Right lobe of liver (tissue), 6 donors: ENCODE measurements at regions not wholly inside any gene's neighbourhood (a gene's known extent, or its start where the extent isn't known, plus 50 kb on each side); places are given as distances from the start of the nearest gene placed in this dataset.

Experiments used
- ATAC-seq, 4 donors: fragments of 200-7000 bp; cut with Tn5 transposase; one replicate each; pipeline ENCODE4 v1.9.1; 2020; ENCODE audit warnings: mild to moderate bottlenecking in 4 of 4, moderate library complexity in 4 of 4
- DNase-seq, 3 donors: peaks; one replicate each; pipeline ENCODE4 v3.0.0-alpha.2; 2020
- H3K27ac ChIP-seq, 3 donors: fragments of 200-600 bp; one replicate each; pipeline ENCODE4 v1.8.0; 2022
- H3K27me3 ChIP-seq, 2 donors: fragments of 200-600 bp; one replicate each; pipeline ENCODE4 v1.8.0; 2022
- H3K36me3 ChIP-seq, 4 donors: fragments of 200-600 bp; sonication (generic) in 1 of 4; one replicate each; pipeline versions ENCODE4 v1.5.1 to v1.8.0; 2017 to 2022; ENCODE audit warnings: control low read depth in 1 of 4
- H3K4me1 ChIP-seq, 4 donors: fragments of 200-600 bp; sonication (generic) in 1 of 4; one replicate each; pipeline versions ENCODE4 v1.5.1 to v1.8.0; 2017 to 2022; ENCODE audit warnings: control low read depth in 1 of 4
- H3K4me3 ChIP-seq, 3 donors: fragments of 200-600 bp; one replicate each; pipeline ENCODE4 v1.8.0; 2022
- H3K9me3 ChIP-seq, 4 donors: fragments of 200-600 bp; sonication (generic) in 1 of 4; one replicate each; pipeline versions ENCODE4 v1.5.1 to v1.8.0; 2017 to 2022; ENCODE audit warnings: control low read depth in 1 of 4
- POLR2A ChIP-seq: fragments of 450-650 bp; IDR thresholded peaks from one replicate; pipeline ENCODE4 v1.6.1; 2017; ENCODE audit warnings: antibody characterized with exemption, mild to moderate bottlenecking
- WGBS: methylation state at CpG from one replicate; pipeline ENCODE4 v1.1.6; 2018; ENCODE audit warnings: low coverage, low lambda C conversion rate; ENCODE audit not compliant: insufficient coverage; ENCODE audit errors: missing lambda C conversion rate; 5-methylcytosine and 5-hydroxymethylcytosine counted together
- intact Hi-C, 2 donors: fragments of 100-400 bp; cut with DNase I; formaldehyde crosslinking; loops; one replicate each; pipeline versions ENCODE4 v1.11.2 to v1.14.1; 2022
- TF ChIP-seq, protein P1 (sequence below), 4 donors: fragments of 200-600 bp in 3 of 4; fragments of 450-650 bp in 1 of 4; IDR thresholded peaks; one replicate each; pipeline versions ENCODE4 v1.5.1 to v1.8.0; 2016 to 2022; ENCODE audit warnings: antibody characterized with exemption in 4 of 4, mild to moderate bottlenecking in 2 of 4
- donor health status: DM: no; HTN: yes; CAD: no.
- donor health status: DM: no; HTN: no; CAD: no.
- donor health status: DM: no; HTN: no; CAD: no.
- donor health status: DM: no; HTN: yes; CAD: no.
- donor health status: DM: no; HTN: yes; CAD: no.

DNA sequence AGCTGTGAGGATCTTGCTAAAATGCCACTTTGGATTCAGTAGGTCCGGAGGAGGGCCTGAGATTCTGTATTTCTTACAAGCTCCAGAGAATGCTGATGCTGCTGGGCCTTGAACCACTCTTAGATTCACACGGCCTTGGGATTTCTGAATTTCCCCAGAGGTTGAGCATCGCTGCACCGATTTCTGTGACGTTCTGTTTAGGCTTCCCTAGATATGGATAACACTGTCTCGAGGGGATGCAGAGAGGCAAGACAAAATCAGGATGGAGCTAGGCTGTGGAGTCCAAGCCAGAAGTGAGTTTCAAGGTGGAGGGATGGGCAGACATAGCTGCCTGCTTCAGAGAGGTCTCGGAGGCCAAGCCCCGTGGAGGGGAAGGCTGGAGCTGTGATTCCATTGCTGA lies 415.9 kb upstream of the PROX1 start:
- H3K9me3 ChIP-seq: no peaks in the 10 kb centered on the region
- DNase-seq (no peak), ATAC-seq (no peak)
- no peak overlapping the region for H3K27ac ChIP-seq
- H3K4me1 ChIP-seq: no peaks in the 10 kb centered on the region
- H3K27me3 ChIP-seq: no peaks in the 10 kb centered on the region
- H3K4me3 ChIP-seq: no peak overlapping the region
- intact Hi-C loops: no loop called here
- WGBS: 80% methylated on average over 6 of the region's 8 CpGs
- H3K36me3 ChIP-seq: no peaks in the 10 kb centered on the region
- no peak for TF ChIP-seq POLR2A
- TF ChIP-seq, protein P1, sequence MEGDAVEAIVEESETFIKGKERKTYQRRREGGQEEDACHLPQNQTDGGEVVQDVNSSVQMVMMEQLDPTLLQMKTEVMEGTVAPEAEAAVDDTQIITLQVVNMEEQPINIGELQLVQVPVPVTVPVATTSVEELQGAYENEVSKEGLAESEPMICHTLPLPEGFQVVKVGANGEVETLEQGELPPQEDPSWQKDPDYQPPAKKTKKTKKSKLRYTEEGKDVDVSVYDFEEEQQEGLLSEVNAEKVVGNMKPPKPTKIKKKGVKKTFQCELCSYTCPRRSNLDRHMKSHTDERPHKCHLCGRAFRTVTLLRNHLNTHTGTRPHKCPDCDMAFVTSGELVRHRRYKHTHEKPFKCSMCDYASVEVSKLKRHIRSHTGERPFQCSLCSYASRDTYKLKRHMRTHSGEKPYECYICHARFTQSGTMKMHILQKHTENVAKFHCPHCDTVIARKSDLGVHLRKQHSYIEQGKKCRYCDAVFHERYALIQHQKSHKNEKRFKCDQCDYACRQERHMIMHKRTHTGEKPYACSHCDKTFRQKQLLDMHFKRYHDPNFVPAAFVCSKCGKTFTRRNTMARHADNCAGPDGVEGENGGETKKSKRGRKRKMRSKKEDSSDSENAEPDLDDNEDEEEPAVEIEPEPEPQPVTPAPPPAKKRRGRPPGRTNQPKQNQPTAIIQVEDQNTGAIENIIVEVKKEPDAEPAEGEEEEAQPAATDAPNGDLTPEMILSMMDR (IDR thresholded peaks at IDR 0.05): no peak

DNA sequence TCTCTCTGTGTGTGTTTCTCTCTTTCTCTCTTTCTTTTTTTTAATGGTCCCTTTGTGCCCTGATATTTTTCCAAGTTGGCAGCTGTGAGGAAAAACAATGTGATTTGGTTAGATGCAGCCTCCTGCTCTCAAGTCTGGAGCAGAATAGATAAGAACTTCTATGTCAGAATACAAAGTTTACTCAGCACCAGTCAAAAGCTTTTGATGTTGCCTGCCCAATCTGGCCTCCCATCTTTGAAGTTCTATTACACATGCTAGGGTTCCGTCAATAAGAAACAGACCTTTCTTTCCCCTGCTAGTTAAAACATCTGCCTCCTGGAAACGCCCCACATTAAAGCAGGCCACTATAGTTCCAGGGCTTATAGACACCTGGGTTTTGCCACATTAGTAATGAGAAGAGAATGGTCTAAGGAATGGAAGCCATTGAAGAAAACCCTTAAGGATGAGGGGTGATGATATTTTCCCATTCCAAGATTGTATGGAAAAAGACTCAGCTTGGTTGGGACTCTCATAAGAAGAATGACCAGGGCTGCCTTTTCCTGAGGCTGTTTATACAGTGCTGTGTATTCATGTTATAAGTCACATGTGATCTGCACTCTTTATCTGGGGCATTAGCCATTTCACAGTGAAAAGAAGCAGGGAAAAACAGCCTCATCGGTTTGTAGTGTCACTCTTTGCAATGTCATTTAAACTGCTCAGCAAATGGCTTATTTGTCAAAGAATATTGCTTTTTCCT lies 414.7 kb upstream of the PROX1 start:
- Histone ChIP-seq H3K4me3 (no peak overlapping the region), H3K4me1 (no peaks in the 10 kb centered on the region), H3K27me3 (no peaks in the 10 kb centered on the region), H3K9me3 (no peaks in the 10 kb centered on the region), H3K27ac (no peak overlapping the region), H3K36me3 (no peaks in the 10 kb centered on the region)
- WGBS: 51% methylated on average over 3 of the region's 3 CpGs
- ATAC-seq (no peak), DNase-seq (no peak)
- TF ChIP-seq POLR2A: no peak
- intact Hi-C loops: no loop called here

DNA sequence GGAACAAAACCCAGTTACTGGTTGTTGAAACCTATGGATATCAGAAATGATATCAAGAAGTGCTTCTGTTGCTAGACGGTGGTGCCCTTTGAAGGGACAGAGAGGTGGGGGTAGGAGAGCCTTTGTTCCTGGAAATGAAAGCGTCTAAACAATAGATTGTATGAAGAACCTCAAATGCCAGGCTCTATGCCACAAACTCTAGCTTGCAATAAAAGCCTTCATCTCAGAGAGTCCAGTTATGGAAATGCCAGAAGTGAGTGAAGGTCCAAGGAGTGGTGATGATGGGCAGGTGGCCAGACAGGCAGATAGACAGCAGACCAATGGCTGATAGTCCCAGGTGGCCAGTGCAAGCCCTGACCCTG lies 414.1 kb upstream of the PROX1 start:
- 79% methylated on average over 2 of the region's 2 CpGs for WGBS
- no peaks in the 10 kb centered on the region for H3K9me3 ChIP-seq
- H3K36me3 ChIP-seq: no peaks in the 10 kb centered on the region
- no peak overlapping the region for H3K4me3 ChIP-seq
- ATAC-seq (no peak), DNase-seq (no peak)
- no peak overlapping the region for H3K27ac ChIP-seq
- H3K4me1 ChIP-seq: no peaks in the 10 kb centered on the region
- TF ChIP-seq, protein P1 (IDR thresholded peaks at IDR 0.05): no peak
- TF ChIP-seq POLR2A: no peak
- intact Hi-C loops: no loop called here
- no peaks in the 10 kb centered on the region for H3K27me3 ChIP-seq

DNA sequence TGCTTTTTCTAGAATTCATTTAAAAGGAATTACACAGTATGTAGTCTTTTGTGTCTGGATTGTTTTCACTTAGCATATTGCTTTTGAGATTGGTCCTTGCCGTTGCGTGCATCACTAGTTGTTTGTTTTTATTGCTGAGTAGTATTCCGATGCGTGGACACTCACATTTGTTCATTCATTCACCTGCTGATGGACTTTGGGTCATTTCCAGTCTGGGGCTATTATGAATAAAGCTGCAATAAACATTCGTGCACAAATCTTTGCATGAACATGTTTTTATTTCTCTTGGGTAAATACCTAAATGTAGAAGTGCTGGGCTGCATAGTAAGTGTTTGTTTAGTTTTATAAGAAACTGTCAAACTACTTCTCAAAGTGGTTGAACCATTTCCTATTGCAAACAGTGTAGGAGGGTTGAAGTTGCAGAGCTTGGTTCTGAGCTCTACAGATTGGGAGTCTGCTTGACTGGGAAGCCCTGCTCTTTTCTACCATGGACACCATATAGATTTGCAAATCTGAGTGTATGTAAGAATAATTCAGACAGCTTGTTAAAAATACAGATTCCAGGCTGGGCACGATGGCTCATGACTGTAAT lies 404.7 kb upstream of the PROX1 start:
- no peak for DNase-seq
- 82% methylated on average over 5 of the region's 6 CpGs for WGBS
- Histone ChIP-seq H3K36me3 (no peaks in the 10 kb centered on the region), H3K27ac (no peak overlapping the region), H3K4me1 (no peaks in the 10 kb centered on the region), H3K4me3 (no peak overlapping the region), H3K27me3 (no peaks in the 10 kb centered on the region), H3K9me3 (no peaks in the 10 kb centered on the region)
- intact Hi-C loops: no loop called here
- ATAC-seq: no peak
- TF ChIP-seq POLR2A: no peak
- TF ChIP-seq, protein P1 (IDR thresholded peaks at IDR 0.05): no peak

DNA sequence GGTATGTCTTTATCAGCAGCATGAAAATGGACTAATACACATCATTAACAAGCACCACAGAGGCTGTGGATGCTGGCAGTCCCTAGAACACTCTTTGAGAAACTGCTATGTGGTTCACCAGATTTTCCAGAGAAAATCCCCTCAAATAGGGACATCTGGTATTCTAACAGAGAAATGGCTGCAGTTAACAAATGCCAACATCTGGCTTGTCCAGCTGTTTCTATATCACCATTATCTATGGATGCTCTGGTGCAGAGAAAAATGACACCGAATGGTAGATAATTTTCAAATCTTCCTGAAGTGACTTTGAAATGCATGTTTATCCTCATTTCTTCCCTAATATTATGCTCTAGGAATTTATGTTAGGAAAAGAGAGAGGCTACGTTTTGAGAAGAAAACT lies 403.5 kb upstream of the PROX1 start:
- no peak for TF ChIP-seq POLR2A
- TF ChIP-seq, protein P1 (IDR thresholded peaks at IDR 0.05): no peak
- Histone ChIP-seq H3K27me3 (no peaks in the 10 kb centered on the region), H3K4me3 (no peak overlapping the region), H3K9me3 (no peaks in the 10 kb centered on the region), H3K4me1 (no peaks in the 10 kb centered on the region), H3K27ac (no peak overlapping the region), H3K36me3 (no peaks in the 10 kb centered on the region)
- DNase-seq (no peak), ATAC-seq (no peak)
- 61% methylated on average over 2 of the region's 2 CpGs for WGBS
- intact Hi-C loops: no loop called here
